ENCODE measurements at regions not wholly inside any gene's neighbourhood (a gene's known extent, or its start where the extent isn't known, plus 50 kb on each side); places are given as distances from the start of the nearest gene placed in this dataset.
"Not testable (repeated sequence)": the region's sequence is repeated elsewhere in the genome, so short reads cannot be mapped to it uniquely, and the experiment has no call there.

- no peak overlapping the region for H3K9ac ChIP-seq (ENCODE audit: low read depth in 2 of 2, low read length in 2 of 2)
- no peaks in the 10 kb centered on the region for H3K4me1 ChIP-seq
- H3K27me3 ChIP-seq: no peaks in the 10 kb centered on the region
- H3K36me3 ChIP-seq: no peaks in the 10 kb centered on the region
- H3K9me3 ChIP-seq: no peaks in the 10 kb centered on the region
- H3K4me3 ChIP-seq: no peak overlapping the region
- intact Hi-C loops (cut with DNase I): no loop called here
- no peak for DNase-seq
- TF ChIP-seq CTCF (IDR thresholded peaks at IDR 0.05): no peak
- H3K27ac ChIP-seq: no peak overlapping the region
Measured at GRCh38 chr6:93675856-93676417, 256.6 kb upstream of the EPHA7 start.

GRCh38 chr6:93663111-93663510, 243.8 kb upstream of the EPHA7 start:
- no peak for DNase-seq
- H3K4me1 ChIP-seq: no peaks in the 10 kb centered on the region
- H3K36me3 ChIP-seq: no peaks in the 10 kb centered on the region
- H3K9me3 ChIP-seq: no peaks in the 10 kb centered on the region
- no peak for TF ChIP-seq CTCF (IDR thresholded peaks at IDR 0.05)
- no peak overlapping the region for H3K27ac ChIP-seq
- no peak overlapping the region for H3K9ac ChIP-seq (ENCODE audit: low read depth in 2 of 2, low read length in 2 of 2)
- intact Hi-C loops (cut with DNase I): no loop called here
- no peaks in the 10 kb centered on the region for H3K27me3 ChIP-seq
- no peak overlapping the region for H3K4me3 ChIP-seq

GRCh38 chr6:93654548-93654947, 235.2 kb upstream of the EPHA7 start:
- H3K36me3 ChIP-seq: no peaks in the 10 kb centered on the region
- no peak for DNase-seq
- H3K4me3 ChIP-seq: no peak overlapping the region
- H3K9ac ChIP-seq (ENCODE audit: low read depth in 2 of 2, low read length in 2 of 2): no peak overlapping the region
- no peak overlapping the region for H3K27ac ChIP-seq
- no peaks in the 10 kb centered on the region for H3K4me1 ChIP-seq
- no peaks in the 10 kb centered on the region for H3K27me3 ChIP-seq
- intact Hi-C loops (cut with DNase I): no loop called here
- TF ChIP-seq CTCF (IDR thresholded peaks at IDR 0.05): no peak
- no peaks in the 10 kb centered on the region for H3K9me3 ChIP-seq

- Histone ChIP-seq H3K36me3 (no peaks in the 10 kb centered on the region), H3K4me1 (no peaks in the 10 kb centered on the region), H3K9me3 (no peaks in the 10 kb centered on the region), H3K27me3 (no peaks in the 10 kb centered on the region), H3K4me3 (no peak overlapping the region), H3K27ac (no peak overlapping the region), H3K9ac (ENCODE audit: low read depth in 2 of 2, low read length in 2 of 2) (no peak overlapping the region)
- intact Hi-C loops (cut with DNase I): no loop called here
- no peak for DNase-seq
- TF ChIP-seq CTCF (IDR thresholded peaks at IDR 0.05): no peak
Measured at GRCh38 chr6:93644611-93645010, 225.3 kb upstream of the EPHA7 start.

- no peak for DNase-seq
- Histone ChIP-seq H3K4me3 (no peak overlapping the region), H3K27me3 (no peaks in the 10 kb centered on the region), H3K9ac (ENCODE audit: low read depth in 2 of 2, low read length in 2 of 2) (no peak overlapping the region), H3K9me3 (no peaks in the 10 kb centered on the region), H3K36me3 (no peaks in the 10 kb centered on the region), H3K4me1 (no peaks in the 10 kb centered on the region), H3K27ac (no peak overlapping the region)
- TF ChIP-seq CTCF (IDR thresholded peaks at IDR 0.05): no peak
- intact Hi-C loops (cut with DNase I): no loop called here
Measured at GRCh38 chr6:93639126-93639525, 219.8 kb upstream of the EPHA7 start.

GRCh38 chr6:93636987-93637664, 217.8 kb upstream of the EPHA7 start:
- intact Hi-C loops (cut with DNase I); H3K9ac ChIP-seq (ENCODE audit: low read depth in 2 of 2, low read length in 2 of 2); H3K27me3 ChIP-seq; H3K4me3 ChIP-seq; H3K4me1 ChIP-seq; H3K27ac ChIP-seq; H3K36me3 ChIP-seq; DNase-seq; H3K9me3 ChIP-seq: not testable (repeated sequence)
